GM21390 (cell line): ENCODE measurements at regions not wholly inside any gene's neighbourhood (a gene's known extent, or its start where the extent isn't known, plus 50 kb on each side); places are given as distances from the start of the nearest gene placed in this dataset.
"Not testable (repeated sequence)": the region's sequence is repeated elsewhere in the genome, so short reads cannot be mapped to it uniquely, and the experiment has no call there.

Experiments used
- ATAC-seq: cut with Tn5 transposase; IDR thresholded peaks from one replicate; pipeline ENCODE4 v1.9.1; 2021; ENCODE audit not compliant: unreplicated experiment

DNA sequence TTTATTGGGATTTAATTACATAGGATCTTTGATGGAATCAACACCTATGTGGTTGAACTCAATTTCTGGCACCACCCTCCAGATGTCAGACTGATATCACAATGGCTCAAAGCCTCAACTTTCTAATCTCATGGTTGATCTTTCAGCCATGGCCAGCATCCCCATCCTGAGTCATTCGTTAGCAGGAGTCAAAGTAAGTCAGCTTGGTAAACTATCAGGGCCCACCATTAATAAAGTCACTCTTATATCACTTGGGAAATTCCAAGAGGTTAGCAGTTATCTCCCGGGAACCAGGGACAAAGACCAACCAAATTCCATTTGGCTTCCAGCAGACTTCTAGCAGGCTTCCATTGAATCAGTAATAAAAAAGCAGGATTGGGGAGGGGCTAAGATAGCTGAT is 50.7 kb upstream of the TNFSF4 start:
- no peak for ATAC-seq

DNA sequence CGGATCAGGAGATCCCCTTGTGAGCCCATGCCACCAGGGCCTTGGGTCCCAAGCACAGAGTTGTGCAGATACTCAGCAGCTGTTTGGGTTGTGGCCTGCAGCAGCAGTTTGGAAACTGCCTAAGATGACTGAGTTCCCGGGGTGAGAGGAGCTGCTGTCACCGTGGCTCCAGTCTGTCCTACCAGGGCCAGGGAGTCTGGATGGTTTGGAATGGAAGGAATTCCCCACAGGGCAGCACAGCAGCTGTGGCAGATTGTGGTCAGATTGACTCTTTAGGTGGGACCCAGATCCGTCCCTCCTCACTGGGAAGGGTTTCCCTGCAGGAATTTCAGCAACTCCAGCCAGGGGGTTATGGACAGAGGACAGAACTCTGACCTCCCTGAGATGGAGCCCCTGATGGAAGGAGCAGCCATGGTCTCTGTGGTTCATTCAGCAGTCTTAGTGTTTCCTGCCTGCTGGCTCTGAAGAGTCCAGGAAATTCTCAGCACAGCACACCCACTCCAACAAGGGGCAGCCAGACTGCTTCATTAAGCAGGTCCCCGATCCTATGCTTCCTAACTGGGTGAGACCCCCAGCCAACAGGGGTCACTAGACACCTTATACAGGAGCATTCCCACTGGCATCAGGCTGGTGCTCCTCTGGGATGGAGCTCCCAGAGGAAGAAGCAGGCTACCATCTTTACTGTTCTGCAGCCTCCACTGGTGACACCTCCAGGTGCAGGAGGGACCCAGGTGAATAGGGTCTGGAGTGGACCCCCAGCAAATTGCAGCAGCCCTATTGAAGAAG is 51.5 kb upstream of the TNFSF4 start:
- ATAC-seq, result no peak

DNA sequence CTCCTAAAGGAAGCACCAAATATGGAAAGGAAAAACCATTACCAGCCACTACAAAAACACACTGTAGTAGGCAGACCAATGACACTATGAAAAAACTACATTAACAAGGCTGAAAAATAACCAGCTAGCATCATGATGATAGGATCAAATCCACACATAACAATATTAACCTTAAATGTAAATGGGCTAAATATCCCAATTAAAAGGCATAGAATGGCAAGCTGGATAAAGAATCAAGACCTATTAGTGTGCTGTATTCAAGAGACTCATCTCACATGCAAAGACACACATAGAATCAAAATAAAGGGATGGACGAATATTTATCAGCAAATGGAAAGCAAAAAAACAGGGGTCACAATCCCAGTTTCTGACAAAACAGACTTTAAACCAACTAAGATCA is 53.2 kb upstream of the TNFSF4 start:
- not testable (repeated sequence) for ATAC-seq

DNA sequence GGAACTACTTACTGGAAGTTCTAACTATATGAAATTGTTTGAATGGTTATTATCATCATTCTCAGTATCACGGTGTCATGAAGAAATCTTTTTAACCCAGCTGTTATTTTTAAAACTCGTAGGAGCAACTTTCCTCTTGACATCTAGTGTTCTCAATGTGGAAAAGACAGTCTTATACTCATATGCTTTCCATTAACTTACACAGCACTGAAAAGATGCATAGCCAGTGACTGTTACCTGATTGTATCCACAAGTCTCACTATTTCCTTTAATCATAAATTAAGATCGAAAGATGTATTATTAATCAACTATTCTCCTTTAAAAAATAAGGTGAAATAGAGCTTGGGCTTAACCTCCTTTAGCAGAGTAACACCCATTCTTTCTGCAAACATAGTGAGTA is 59.7 kb upstream of the TNFSF4 start:
- no peak for ATAC-seq

DNA sequence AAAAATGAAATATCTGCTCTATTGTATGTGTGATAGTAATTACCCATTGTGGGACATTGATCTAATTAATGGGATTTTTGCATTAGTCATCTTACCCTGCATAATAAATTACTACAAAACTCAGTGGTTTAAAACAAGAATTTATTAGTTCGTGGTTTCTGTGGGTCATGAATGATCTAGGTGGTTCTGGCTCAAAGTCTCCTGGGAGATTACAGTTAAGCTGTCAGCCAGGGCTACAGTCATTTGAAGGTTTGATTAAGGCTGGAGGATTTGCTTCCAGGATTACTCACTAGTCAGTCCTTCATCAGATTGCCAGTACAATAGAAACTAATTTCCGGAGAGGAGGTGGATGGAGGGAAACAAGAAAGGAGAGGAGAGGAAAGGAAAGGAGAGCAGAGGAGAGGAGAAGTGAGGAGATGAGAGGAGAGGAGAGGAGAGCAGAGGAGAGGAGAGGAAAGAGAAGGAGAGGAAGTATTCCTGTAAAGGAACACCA is 60.4 kb upstream of the TNFSF4 start:
- no peak for ATAC-seq

- ATAC-seq, result no peak
These were observed 61.1 kb upstream of the TNFSF4 start for GRCh38 chr1:173268261-173268660.

GRCh38 chr1:173268786-173269277 is 61.7 kb upstream of the TNFSF4 start:
- ATAC-seq, result no peak

DNA sequence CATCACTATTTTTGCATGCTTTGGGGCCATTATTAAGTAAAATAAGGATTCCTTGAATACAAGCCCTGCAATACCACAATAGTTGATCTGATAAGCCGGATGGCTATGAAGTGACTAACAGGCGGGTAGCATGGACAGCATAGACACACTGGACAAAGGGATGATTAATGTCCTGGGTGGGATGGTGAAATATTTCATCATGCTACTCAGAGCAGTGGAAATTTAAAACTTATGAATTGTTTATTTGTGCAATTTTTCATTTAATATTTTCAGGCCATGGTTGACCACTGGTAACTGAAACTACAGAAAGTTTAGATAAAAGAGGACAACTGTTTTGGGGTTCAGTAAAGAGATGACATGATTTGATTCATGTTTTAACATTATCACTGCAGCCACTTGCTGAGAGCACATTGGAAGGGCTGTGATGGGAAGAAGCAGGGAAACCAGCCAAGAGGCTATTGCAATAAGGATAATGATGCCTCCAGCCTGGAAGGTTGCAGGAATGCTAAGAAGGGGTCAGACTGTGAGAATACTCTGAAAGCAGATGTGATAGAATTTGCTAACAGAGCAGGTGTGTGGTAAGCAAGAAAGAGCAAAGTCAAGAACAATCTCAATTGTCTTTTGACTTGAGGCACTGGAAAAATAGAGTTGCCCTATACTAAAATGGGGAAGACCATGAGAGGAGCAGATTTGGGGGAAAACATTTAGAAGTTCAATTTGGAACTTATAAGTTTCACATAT is 62.5 kb upstream of the TNFSF4 start:
- no peak for ATAC-seq

DNA sequence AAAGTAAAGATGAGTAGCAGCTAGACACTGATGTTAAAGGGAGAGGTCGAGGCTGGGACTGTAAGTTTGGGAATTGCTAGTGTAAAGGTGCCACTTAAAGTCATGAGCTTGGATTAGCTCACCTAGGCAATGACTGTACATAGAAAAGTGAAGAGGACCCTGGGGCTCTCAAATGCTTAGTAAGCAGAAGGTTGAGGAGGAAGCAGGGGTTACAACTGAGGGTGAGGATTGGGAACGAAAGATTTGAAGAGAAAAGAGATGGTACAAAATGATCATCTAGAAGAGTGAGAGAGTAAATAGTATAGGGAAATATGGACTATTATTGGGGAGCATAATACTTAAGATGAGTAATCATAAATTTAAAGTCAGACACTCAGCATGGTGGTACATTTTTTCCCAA is 63.1 kb upstream of the TNFSF4 start:
- ATAC-seq, result no peak

DNA sequence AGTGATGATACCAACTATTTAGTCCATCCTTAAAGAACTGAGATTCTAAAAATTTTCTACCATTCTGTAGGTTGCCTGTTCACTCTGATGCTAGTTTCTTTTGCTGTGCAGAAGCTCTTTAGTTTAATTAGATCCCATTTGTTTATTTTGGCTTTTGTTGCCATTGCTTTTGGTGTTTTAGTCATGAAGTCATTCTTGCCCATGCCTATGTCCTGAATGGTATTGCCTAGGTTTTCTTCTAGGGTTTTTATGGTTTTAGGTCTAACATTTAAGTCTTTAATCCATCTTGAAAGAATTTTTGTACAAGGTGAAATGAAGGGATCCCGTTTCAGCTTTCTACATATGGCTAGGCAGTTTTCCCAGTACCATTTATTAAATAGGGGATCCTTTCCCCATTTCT is 63.9 kb upstream of the TNFSF4 start:
- not testable (repeated sequence) for ATAC-seq

- no peak for ATAC-seq
These were observed 68.4 kb upstream of the TNFSF4 start for GRCh38 chr1:173275496-173275895.

GRCh38 chr1:173276922-173277800 is 70.0 kb upstream of the TNFSF4 start:
- ATAC-seq, result peak; percentile 96

GRCh38 chr1:173280899-173281660 is 73.9 kb upstream of the TNFSF4 start:
- no peak for ATAC-seq

- no peak for ATAC-seq
These were observed 77.9 kb upstream of the TNFSF4 start for GRCh38 chr1:173285048-173285447.

GRCh38 chr1:173287785-173288184 is 80.7 kb upstream of the TNFSF4 start:
- no peak for ATAC-seq

- ATAC-seq, result no peak
These were observed 86.6 kb upstream of the TNFSF4 start for GRCh38 chr1:173293756-173294155.

- ATAC-seq, result no peak
These were observed 87.7 kb upstream of the TNFSF4 start for GRCh38 chr1:173294843-173295242.

DNA sequence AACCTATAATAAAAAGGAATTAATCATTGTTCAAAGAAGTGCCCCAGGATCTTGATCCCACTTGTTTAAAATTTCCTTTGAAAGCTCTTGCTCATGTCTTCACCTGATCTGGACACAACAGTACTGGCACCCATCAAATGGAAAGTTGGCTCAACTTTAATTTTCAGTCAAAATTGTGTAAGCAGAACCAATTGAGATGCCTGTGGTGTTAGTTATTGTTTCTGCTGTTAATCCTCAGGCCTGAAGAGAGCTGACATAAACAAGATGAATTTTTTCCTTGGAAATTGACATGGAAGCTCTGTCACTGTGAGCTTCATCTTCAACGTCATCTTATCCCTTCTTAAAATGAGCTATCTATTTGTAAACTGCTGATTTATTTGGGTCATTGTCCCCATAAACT is 88.3 kb upstream of the TNFSF4 start:
- no peak for ATAC-seq

GRCh38 chr1:173295995-173296394 is 88.9 kb upstream of the TNFSF4 start:
- no peak for ATAC-seq

GRCh38 chr1:173297798-173298391 is 90.8 kb upstream of the TNFSF4 start:
- peak; percentile 85 for ATAC-seq
